ENCODE measurements at regions not wholly inside any gene's neighbourhood (a gene's known extent, or its start where the extent isn't known, plus 50 kb on each side); places are given as distances from the start of the nearest gene placed in this dataset.

DNA sequence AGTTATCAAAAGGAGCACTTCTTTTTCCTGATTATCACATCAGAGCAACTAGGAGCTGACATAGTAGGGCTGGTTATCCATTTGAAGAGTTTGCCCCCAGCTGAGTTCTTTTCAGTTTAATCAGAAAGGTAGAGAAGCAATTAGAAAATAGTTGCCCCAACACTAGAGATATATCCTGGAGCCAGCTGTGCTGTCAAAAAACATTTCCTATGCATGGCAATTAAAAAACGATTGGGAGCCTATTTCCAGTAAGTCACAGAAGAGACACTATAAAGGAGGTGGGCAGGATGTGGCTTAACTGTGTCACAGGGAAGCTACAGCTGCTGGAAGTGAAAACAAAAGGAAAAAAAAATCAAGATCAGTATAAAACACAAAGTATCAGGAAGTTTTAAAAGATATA, 155.7 kb upstream of the SLITRK1 start:
- no peak for TF ChIP-seq POLR2A (IDR thresholded peaks at IDR 0.05)
- TF ChIP-seq, protein P1, sequence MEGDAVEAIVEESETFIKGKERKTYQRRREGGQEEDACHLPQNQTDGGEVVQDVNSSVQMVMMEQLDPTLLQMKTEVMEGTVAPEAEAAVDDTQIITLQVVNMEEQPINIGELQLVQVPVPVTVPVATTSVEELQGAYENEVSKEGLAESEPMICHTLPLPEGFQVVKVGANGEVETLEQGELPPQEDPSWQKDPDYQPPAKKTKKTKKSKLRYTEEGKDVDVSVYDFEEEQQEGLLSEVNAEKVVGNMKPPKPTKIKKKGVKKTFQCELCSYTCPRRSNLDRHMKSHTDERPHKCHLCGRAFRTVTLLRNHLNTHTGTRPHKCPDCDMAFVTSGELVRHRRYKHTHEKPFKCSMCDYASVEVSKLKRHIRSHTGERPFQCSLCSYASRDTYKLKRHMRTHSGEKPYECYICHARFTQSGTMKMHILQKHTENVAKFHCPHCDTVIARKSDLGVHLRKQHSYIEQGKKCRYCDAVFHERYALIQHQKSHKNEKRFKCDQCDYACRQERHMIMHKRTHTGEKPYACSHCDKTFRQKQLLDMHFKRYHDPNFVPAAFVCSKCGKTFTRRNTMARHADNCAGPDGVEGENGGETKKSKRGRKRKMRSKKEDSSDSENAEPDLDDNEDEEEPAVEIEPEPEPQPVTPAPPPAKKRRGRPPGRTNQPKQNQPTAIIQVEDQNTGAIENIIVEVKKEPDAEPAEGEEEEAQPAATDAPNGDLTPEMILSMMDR (IDR thresholded peaks at IDR 0.05): no peak
- intact Hi-C loops (cut with DNase I): no loop called here
- H3K36me3 ChIP-seq: no peaks in the 10 kb centered on the region

DNA sequence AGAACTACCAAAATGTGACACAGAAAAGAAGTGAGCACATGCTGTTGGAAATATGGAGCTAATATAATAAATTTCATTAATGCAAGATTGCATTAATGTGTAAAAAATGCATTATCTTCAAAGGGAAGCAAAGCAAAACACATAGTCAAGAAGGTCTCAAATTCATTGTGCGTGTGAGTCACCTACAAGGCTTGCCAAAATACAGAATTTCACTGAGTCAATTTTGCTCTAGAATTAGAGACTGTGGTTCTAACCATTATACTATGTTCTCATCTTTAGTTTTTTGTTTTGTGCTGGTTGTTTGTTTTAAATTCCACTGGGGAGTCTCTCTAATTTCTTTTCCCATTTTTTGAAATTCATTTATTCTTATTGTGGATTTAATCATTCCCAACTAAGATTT, 149.8 kb upstream of the SLITRK1 start:
- no peaks in the 10 kb centered on the region for H3K9me3 ChIP-seq
- H3K36me3 ChIP-seq: no peaks in the 10 kb centered on the region
- H3K4me3 ChIP-seq (replicated peaks in 1 of 3): no peak overlapping the region
- intact Hi-C loops (cut with DNase I): no loop called here
- H3K27ac ChIP-seq: no peak overlapping the region
- H3K27me3 ChIP-seq: no peaks in the 10 kb centered on the region
- DNase-seq: no peak
- H3K4me1 ChIP-seq: no peaks in the 10 kb centered on the region
- 40 to 87% methylated on average over 1 of the region's 1 CpG for WGBS, 2 donors
- TF ChIP-seq, protein P1 (IDR thresholded peaks at IDR 0.05): no peak
- no peak for TF ChIP-seq POLR2A (IDR thresholded peaks at IDR 0.05)

More for the DNA sequence above, 155.7 kb upstream of the SLITRK1 start:
- Histone ChIP-seq H3K9me3 (no peaks in the 10 kb centered on the region), H3K4me3 (replicated peaks in 1 of 3) (no peak overlapping the region), H3K27ac (no peak overlapping the region), H3K4me1 (no peaks in the 10 kb centered on the region), H3K27me3 (no peaks in the 10 kb centered on the region)
- no peak for DNase-seq
- WGBS, 2 donors: 7 to 14% methylated on average over 1 of the region's 1 CpG

DNA sequence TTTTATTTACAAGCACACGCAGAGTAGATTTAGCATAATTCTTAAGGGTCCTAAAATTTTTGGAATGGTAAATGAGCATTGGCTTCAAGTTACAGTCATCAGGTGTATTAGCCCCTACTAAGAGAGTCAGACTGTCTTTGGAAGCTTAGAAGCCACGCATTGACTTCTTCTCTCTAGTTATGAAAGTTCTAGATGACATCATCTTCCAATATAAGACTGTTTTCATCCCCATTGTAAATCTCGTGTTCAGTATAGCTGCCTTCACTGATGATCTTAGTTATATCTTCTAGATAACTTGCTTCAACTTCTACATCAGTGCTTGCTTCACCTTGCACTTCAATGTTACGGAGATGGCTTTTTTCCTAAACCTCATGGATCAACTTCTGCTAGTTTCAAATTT, 148.8 kb upstream of the SLITRK1 start:
- DNase-seq: no peak
- Histone ChIP-seq H3K36me3 (no peaks in the 10 kb centered on the region), H3K27ac (no peak overlapping the region), H3K4me3 (replicated peaks in 1 of 3) (no peak overlapping the region), H3K4me1 (no peaks in the 10 kb centered on the region), H3K9me3 (no peaks in the 10 kb centered on the region), H3K27me3 (no peaks in the 10 kb centered on the region)
- TF ChIP-seq, protein P1 (IDR thresholded peaks at IDR 0.05): no peak
- TF ChIP-seq POLR2A (IDR thresholded peaks at IDR 0.05): no peak
- intact Hi-C loops (cut with DNase I): no loop called here
- 93 to 95% methylated on average over 4 of the region's 4 CpGs for WGBS, 2 donors

DNA sequence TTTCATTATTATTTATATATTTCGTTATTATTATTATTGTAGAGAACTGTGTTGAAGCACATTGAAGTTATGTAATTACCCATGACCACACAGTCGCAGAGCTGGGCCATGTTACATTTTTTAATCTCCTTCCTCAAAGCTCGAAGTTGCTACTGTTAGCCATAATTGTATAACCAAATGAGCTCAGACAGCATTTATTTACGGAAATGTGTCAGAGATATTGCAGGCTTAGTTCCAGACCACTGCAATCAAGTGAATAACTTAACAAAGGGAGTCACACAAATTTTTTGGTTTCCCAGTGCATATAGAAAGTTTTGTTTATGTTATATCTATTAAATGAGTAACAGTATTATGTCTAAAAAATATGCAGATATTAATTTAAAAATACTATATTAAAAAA, 147.1 kb upstream of the SLITRK1 start:
- Histone ChIP-seq H3K36me3 (no peaks in the 10 kb centered on the region), H3K4me1 (no peaks in the 10 kb centered on the region), H3K4me3 (replicated peaks in 1 of 3) (no peak overlapping the region), H3K9me3 (no peaks in the 10 kb centered on the region), H3K27me3 (no peaks in the 10 kb centered on the region), H3K27ac (no peak overlapping the region)
- TF ChIP-seq, protein P1 (IDR thresholded peaks at IDR 0.05): no peak
- TF ChIP-seq POLR2A (IDR thresholded peaks at IDR 0.05): no peak
- DNase-seq: no peak
- intact Hi-C loops (cut with DNase I): no loop called here
- 84 to 85% methylated on average over 4 of the region's 4 CpGs for WGBS, 2 donors

DNA sequence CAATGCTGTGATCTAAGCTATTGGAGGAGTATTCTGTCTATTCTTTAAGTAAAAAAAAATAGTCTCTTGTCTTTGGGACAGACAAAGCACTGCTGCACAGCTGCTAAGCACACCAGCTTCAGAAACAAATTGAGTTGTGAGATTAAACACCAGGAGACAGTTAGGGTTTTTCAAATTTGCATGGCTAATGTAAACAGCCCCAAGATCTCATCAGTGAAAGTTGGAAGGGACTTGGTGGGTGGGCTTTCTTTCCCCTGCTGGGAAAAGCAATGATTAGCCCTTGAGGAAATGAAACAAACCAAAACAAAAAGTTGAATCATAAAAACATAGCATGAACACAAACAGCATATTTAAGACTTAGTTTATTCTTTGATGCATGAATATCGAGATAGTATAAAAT, 143.6 kb upstream of the SLITRK1 start:
- Histone ChIP-seq H3K4me1 (no peaks in the 10 kb centered on the region), H3K9me3 (no peaks in the 10 kb centered on the region), H3K4me3 (replicated peaks in 1 of 3) (no peak overlapping the region), H3K27me3 (no peaks in the 10 kb centered on the region), H3K27ac (no peak overlapping the region), H3K36me3 (no peaks in the 10 kb centered on the region)
- intact Hi-C loops (cut with DNase I): no loop called here
- TF ChIP-seq POLR2A (IDR thresholded peaks at IDR 0.05): no peak
- TF ChIP-seq, protein P1 (IDR thresholded peaks at IDR 0.05): no peak
- WGBS, 2 donors: 72 to 73% methylated on average over 1 of the region's 1 CpG
- no peak for DNase-seq
